ENCODE measurements at regions not wholly inside any gene's neighbourhood (a gene's known extent, or its start where the extent isn't known, plus 50 kb on each side); places are given as distances from the start of the nearest gene placed in this dataset.

GRCh38 chr12:98280621-98281020 is 234.8 kb upstream of the TMPO start:
- ChIA-PET CTCF (no interaction called here), POLR2A (no interaction called here)
- Histone ChIP-seq H3K4me1 (ENCODE audit: control insufficient read depth in 1 of 2, insufficient read depth in 2 of 2, low read depth in 1 of 2, low read length in 1 of 2) (no peaks in the 10 kb centered on the region), H3K36me3 (replicated peaks in 1 of 2; ENCODE audit: control insufficient read depth in 1 of 2, insufficient read depth in 2 of 2, low read length in 1 of 2) (no peaks in the 10 kb centered on the region), H3K27ac (ENCODE audit: low read depth in 2 of 2, low read length in 1 of 2) (no peak overlapping the region), H4K20me1 (ENCODE audit: insufficient read depth) (no peaks in the 10 kb centered on the region), H3K27me3 (ENCODE audit: insufficient read depth) (no peaks in the 10 kb centered on the region), H3K79me2 (ENCODE audit: insufficient read depth) (no peaks in the 10 kb centered on the region), H3K9ac (no peak overlapping the region), H3K9me3 (no peaks in the 10 kb centered on the region), H3K4me3 (ENCODE audit: low read depth in 2 of 2, low read length in 1 of 2) (no peak overlapping the region), H2AFZ (ENCODE audit: low read depth) (no peak overlapping the region), H3K4me2 (no peak overlapping the region), H3F3A (replicated peaks; ENCODE audit: insufficient read depth) (no peaks in the 10 kb centered on the region), H3K9me2 (no peaks in the 10 kb centered on the region)
- TF ChIP-seq FOSL2 (IDR thresholded peaks at IDR 0.05; ENCODE audit: borderline replicate concordance, low read depth) (no peak), FOXM1 (IDR thresholded peaks at IDR 0.05; ENCODE audit: low read depth) (no peak), ELF1 (IDR thresholded peaks at IDR 0.05) (no peak), MXI1 (IDR thresholded peaks at IDR 0.05; ENCODE audit: low read depth, low read length) (no peak)
- TF ChIP-seq, protein P1, sequence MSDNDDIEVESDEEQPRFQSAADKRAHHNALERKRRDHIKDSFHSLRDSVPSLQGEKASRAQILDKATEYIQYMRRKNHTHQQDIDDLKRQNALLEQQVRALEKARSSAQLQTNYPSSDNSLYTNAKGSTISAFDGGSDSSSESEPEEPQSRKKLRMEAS (IDR thresholded peaks at IDR 0.05; ENCODE audit: low read depth): no peak
- DNase-seq: no peak
- 60% methylated on average over 7 of the region's 7 CpGs for WGBS (ENCODE audit: low lambda C conversion rate)

DNA sequence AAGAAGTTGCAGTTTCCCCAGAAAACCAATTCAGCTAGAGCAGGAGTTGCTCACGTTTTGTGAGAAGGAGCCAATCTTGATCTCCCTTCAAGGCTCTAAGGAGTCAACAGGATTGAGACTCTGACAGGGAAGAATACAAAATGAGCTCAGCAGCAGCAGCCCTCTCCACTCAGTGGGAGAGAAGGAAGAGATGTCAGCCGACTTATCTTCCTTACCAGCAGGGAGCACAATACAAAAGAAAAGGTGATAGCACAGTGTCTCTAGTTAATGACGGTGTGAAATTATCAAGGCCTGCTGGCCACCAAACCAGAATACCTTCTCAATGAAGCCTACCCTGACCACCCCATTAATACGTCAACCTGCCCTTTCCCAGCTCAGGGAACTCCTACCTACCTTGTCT is 223.6 kb upstream of the TMPO start:
- ChIA-PET CTCF (no interaction called here), POLR2A (no interaction called here)
- no peak for DNase-seq
- 25% methylated on average over 4 of the region's 4 CpGs for WGBS (ENCODE audit: low lambda C conversion rate)
- Histone ChIP-seq H3K4me2 (no peak overlapping the region), H3K4me1 (ENCODE audit: control insufficient read depth in 1 of 2, insufficient read depth in 2 of 2, low read depth in 1 of 2, low read length in 1 of 2) (no peaks in the 10 kb centered on the region), H3K27me3 (ENCODE audit: insufficient read depth) (no peaks in the 10 kb centered on the region), H2AFZ (ENCODE audit: low read depth) (no peak overlapping the region), H3K36me3 (replicated peaks in 1 of 2; ENCODE audit: control insufficient read depth in 1 of 2, insufficient read depth in 2 of 2, low read length in 1 of 2) (no peaks in the 10 kb centered on the region), H3K79me2 (ENCODE audit: insufficient read depth) (no peaks in the 10 kb centered on the region), H3K4me3 (ENCODE audit: low read depth in 2 of 2, low read length in 1 of 2) (no peak overlapping the region), H3F3A (replicated peaks; ENCODE audit: insufficient read depth) (no peaks in the 10 kb centered on the region), H3K9me2 (no peaks in the 10 kb centered on the region), H4K20me1 (ENCODE audit: insufficient read depth) (no peaks in the 10 kb centered on the region), H3K9me3 (no peaks in the 10 kb centered on the region), H3K9ac (no peak overlapping the region), H3K27ac (ENCODE audit: low read depth in 2 of 2, low read length in 1 of 2) (no peak overlapping the region)
- TF ChIP-seq CTCF (IDR thresholded peaks at IDR 0.05): no peak
- TF ChIP-seq, protein P2, sequence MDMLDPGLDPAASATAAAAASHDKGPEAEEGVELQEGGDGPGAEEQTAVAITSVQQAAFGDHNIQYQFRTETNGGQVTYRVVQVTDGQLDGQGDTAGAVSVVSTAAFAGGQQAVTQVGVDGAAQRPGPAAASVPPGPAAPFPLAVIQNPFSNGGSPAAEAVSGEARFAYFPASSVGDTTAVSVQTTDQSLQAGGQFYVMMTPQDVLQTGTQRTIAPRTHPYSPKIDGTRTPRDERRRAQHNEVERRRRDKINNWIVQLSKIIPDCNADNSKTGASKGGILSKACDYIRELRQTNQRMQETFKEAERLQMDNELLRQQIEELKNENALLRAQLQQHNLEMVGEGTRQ (IDR thresholded peaks at IDR 0.05; ENCODE audit: borderline replicate concordance, low read depth, low read length): no peak
- TF ChIP-seq, protein P3, sequence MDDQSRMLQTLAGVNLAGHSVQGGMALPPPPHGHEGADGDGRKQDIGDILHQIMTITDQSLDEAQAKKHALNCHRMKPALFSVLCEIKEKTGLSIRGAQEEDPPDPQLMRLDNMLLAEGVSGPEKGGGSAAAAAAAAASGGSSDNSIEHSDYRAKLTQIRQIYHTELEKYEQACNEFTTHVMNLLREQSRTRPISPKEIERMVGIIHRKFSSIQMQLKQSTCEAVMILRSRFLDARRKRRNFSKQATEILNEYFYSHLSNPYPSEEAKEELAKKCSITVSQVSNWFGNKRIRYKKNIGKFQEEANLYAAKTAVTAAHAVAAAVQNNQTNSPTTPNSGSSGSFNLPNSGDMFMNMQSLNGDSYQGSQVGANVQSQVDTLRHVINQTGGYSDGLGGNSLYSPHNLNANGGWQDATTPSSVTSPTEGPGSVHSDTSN (IDR thresholded peaks at IDR 0.05): no peak
- TF ChIP-seq EZH2phosphoT487 (IDR thresholded peaks at IDR 0.05; ENCODE audit: borderline replicate concordance, low read depth): no peak
- TF ChIP-seq EP300 (IDR thresholded peaks at IDR 0.05; ENCODE audit: borderline replicate concordance in 1 of 2, low read depth in 1 of 2, low read length in 1 of 2): no peak
- TF ChIP-seq JUND (IDR thresholded peaks at IDR 0.05): no peak
- TF ChIP-seq RAD21 (IDR thresholded peaks at IDR 0.05; ENCODE audit: low read length): no peak
- no peak for TF ChIP-seq MEF2A (IDR thresholded peaks at IDR 0.05; ENCODE audit: borderline replicate concordance, low read depth)
- TF ChIP-seq NFIC (IDR thresholded peaks at IDR 0.05; ENCODE audit: borderline replicate concordance): no peak
- TF ChIP-seq TEAD4 (IDR thresholded peaks at IDR 0.05; ENCODE audit: borderline replicate concordance, insufficient read depth): no peak
- TF ChIP-seq FOSL2 (IDR thresholded peaks at IDR 0.05; ENCODE audit: borderline replicate concordance, low read depth): no peak
- TF ChIP-seq TAF1 (IDR thresholded peaks at IDR 0.05; ENCODE audit: borderline replicate concordance, low read depth, low read length): no peak
- TF ChIP-seq, protein P4, sequence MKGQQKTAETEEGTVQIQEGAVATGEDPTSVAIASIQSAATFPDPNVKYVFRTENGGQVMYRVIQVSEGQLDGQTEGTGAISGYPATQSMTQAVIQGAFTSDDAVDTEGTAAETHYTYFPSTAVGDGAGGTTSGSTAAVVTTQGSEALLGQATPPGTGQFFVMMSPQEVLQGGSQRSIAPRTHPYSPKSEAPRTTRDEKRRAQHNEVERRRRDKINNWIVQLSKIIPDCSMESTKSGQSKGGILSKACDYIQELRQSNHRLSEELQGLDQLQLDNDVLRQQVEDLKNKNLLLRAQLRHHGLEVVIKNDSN (IDR thresholded peaks at IDR 0.05; ENCODE audit: borderline replicate concordance, low read depth): no peak

Measured in SK-N-SH (cell line).